Panc1 (cell line): ENCODE measurements at regions not wholly inside any gene's neighbourhood (a gene's known extent, or its start where the extent isn't known, plus 50 kb on each side); places are given as distances from the start of the nearest gene placed in this dataset.

Experiments used
- ATAC-seq: fragments of 200-7000 bp; cut with Tn5 transposase; 2 replicates; pipeline ENCODE4 v1.9.1; 2020; ENCODE audit warnings: mild to moderate bottlenecking, moderate library complexity
- BruUV-seq: library from RNA; stranded (reverse); fragments of 400-500 nt; replicated peaks from 2 replicates; lab custom pipeline; 2021; lab: Mats Ljungman, UMichigan
- CTCF ChIA-PET: fragments of 300-600 bp; sonication (Branson Sonifier 250); formaldehyde crosslinking; loops from one replicate; lab custom pipeline; 2022; ENCODE audit warnings: antibody characterized with exemption; lab: Charles Lee
- POLR2A ChIA-PET: fragments of 300-600 bp; sonication (Branson Sonifier 250); formaldehyde crosslinking; loops from one replicate; lab custom pipeline; 2022; ENCODE audit warnings: antibody characterized with exemption; lab: Charles Lee
- DNase-seq: peaks from one replicate; pipeline ENCODE4 v3.0.0-alpha.2; 2010; ENCODE audit warnings: low read depth, low spot score
- H3K27ac ChIP-seq: 2 replicates; pipeline ENCODE4 v1.5.1; 2011; ENCODE audit warnings: mild to moderate bottlenecking, low read length, inconsistent platforms
- H3K27me3 ChIP-seq: fragments of 200-500 bp; sonication (Bioruptor generic); 2 replicates; pipeline ENCODE4 v1.6.0; 2014; ENCODE audit warnings: low read length, inconsistent platforms; ENCODE audit not compliant: control insufficient read depth, insufficient read depth
- H3K36me3 ChIP-seq: fragments of 200-500 bp; sonication (Bioruptor generic); 2 replicates; pipeline ENCODE4 v1.5.1; 2014; ENCODE audit warnings: inconsistent platforms, mild to moderate bottlenecking, low read length, moderate library complexity; ENCODE audit not compliant: control insufficient read depth, insufficient read depth
- H3K4me1 ChIP-seq: 2 replicates; pipeline ENCODE4 v1.5.1; 2011; ENCODE audit warnings: inconsistent platforms, mild to moderate bottlenecking, low read length, moderate library complexity; ENCODE audit not compliant: control insufficient read depth, insufficient read depth
- H3K4me3 ChIP-seq, 2 experiments: 2 replicates each; pipeline ENCODE4 v1.5.1; 2011 to 2012; ENCODE audit warnings: low read depth in 2 of 2, low read length in 2 of 2, mild to moderate bottlenecking in 2 of 2, inconsistent platforms in 1 of 2, moderate library complexity in 1 of 2
- H3K9me3 ChIP-seq: fragments of 200-500 bp; sonication (Bioruptor generic); 2 replicates; pipeline ENCODE4 v1.5.1; 2014; ENCODE audit warnings: low read depth, mild to moderate bottlenecking, inconsistent platforms, low read length, moderate library complexity; ENCODE audit not compliant: control insufficient read depth, insufficient read depth
- POLR2AphosphoS5 ChIP-seq: IDR thresholded peaks from 2 replicates; pipeline ENCODE4 v1.6.1; 2012; ENCODE audit warnings: mild to moderate bottlenecking, low read depth, low read length, moderate library complexity
- SIN3A ChIP-seq: IDR thresholded peaks from 2 replicates; pipeline ENCODE4 v1.6.1; 2012; ENCODE audit warnings: low read depth, mild to moderate bottlenecking, low read length, moderate library complexity, borderline replicate concordance; ENCODE audit not compliant: insufficient read depth
- TCF7L2 ChIP-seq: IDR thresholded peaks from 2 replicates; pipeline ENCODE4 v1.6.1; 2011; ENCODE audit warnings: mild to moderate bottlenecking, low read depth, low read length, inconsistent platforms
- in situ Hi-C: cut with HindIII; loops from 2 replicates; pipeline ENCODE4 v1.10.0; 2016; ENCODE audit warnings: low sequenced_read_pairs, low pct_unique_long_range_greater_than_20kb
- intact Hi-C: fragments of 100-400 bp; cut with micrococcal nuclease; formaldehyde crosslinking; loops from one replicate; pipeline ENCODE4 v1.10.0; 2022; ENCODE audit not compliant: unreplicated experiment
- TF ChIP-seq, protein P1 (sequence below): fragments of 450-650 bp; IDR thresholded peaks from 2 replicates; pipeline ENCODE4 v1.5.1; 2017; ENCODE audit warnings: mild to moderate bottlenecking
- TF ChIP-seq, protein P2 (sequence below), 2 experiments: IDR thresholded peaks; 2 replicates each; pipeline ENCODE4 v1.6.1; 2011 to 2012; ENCODE audit warnings: low read depth in 2 of 2, control low read depth in 1 of 2, low read length in 1 of 2, mild to moderate bottlenecking in 1 of 2, moderate library complexity in 1 of 2; ENCODE audit not compliant: insufficient read depth in 1 of 2

DNA sequence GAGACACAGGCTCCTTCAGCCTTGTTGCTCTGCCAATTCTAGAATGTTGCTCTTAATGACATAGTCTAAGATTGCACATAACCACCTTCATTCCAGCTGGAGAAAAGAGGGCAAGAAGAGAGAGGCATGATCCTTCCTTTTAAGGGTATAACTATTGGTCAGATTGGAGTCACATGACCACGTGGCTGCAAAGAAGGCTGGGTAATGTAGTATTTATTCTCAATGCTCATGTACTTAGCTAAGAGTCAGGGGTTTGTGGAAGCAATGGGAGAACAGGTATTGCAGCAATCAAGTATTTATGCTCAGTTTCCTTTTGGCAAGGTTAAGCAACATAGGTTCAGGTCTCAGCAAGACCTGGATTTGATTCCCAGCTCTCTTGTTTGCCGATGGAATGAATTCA, 298.8 kb upstream of the TBX3 start:
- Histone ChIP-seq H3K36me3 (no peaks in the 10 kb centered on the region), H3K27ac (no peak overlapping the region), H3K4me3 (no peak overlapping the region), H3K27me3 (no peaks in the 10 kb centered on the region), H3K4me1 (no peaks in the 10 kb centered on the region), H3K9me3 (no peaks in the 10 kb centered on the region)
- ChIA-PET CTCF (no interaction called here), POLR2A (no interaction called here)
- TF ChIP-seq TCF7L2 (no peak), SIN3A (no peak), POLR2AphosphoS5 (no peak)
- TF ChIP-seq, protein P1, sequence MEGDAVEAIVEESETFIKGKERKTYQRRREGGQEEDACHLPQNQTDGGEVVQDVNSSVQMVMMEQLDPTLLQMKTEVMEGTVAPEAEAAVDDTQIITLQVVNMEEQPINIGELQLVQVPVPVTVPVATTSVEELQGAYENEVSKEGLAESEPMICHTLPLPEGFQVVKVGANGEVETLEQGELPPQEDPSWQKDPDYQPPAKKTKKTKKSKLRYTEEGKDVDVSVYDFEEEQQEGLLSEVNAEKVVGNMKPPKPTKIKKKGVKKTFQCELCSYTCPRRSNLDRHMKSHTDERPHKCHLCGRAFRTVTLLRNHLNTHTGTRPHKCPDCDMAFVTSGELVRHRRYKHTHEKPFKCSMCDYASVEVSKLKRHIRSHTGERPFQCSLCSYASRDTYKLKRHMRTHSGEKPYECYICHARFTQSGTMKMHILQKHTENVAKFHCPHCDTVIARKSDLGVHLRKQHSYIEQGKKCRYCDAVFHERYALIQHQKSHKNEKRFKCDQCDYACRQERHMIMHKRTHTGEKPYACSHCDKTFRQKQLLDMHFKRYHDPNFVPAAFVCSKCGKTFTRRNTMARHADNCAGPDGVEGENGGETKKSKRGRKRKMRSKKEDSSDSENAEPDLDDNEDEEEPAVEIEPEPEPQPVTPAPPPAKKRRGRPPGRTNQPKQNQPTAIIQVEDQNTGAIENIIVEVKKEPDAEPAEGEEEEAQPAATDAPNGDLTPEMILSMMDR = no peak
- TF ChIP-seq, protein P2, sequence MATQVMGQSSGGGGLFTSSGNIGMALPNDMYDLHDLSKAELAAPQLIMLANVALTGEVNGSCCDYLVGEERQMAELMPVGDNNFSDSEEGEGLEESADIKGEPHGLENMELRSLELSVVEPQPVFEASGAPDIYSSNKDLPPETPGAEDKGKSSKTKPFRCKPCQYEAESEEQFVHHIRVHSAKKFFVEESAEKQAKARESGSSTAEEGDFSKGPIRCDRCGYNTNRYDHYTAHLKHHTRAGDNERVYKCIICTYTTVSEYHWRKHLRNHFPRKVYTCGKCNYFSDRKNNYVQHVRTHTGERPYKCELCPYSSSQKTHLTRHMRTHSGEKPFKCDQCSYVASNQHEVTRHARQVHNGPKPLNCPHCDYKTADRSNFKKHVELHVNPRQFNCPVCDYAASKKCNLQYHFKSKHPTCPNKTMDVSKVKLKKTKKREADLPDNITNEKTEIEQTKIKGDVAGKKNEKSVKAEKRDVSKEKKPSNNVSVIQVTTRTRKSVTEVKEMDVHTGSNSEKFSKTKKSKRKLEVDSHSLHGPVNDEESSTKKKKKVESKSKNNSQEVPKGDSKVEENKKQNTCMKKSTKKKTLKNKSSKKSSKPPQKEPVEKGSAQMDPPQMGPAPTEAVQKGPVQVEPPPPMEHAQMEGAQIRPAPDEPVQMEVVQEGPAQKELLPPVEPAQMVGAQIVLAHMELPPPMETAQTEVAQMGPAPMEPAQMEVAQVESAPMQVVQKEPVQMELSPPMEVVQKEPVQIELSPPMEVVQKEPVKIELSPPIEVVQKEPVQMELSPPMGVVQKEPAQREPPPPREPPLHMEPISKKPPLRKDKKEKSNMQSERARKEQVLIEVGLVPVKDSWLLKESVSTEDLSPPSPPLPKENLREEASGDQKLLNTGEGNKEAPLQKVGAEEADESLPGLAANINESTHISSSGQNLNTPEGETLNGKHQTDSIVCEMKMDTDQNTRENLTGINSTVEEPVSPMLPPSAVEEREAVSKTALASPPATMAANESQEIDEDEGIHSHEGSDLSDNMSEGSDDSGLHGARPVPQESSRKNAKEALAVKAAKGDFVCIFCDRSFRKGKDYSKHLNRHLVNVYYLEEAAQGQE (IDR thresholded peaks at IDR 0.05; ENCODE audit: insufficient read depth in 1 of 2, low read depth in 2 of 2, low read length in 1 of 2) = no peak
- intact Hi-C loops = no loop called here
- DNase-seq (no peak), ATAC-seq (no peak)
- in situ Hi-C loops = no loop called here
- BruUV-seq = no TSS peak

DNA sequence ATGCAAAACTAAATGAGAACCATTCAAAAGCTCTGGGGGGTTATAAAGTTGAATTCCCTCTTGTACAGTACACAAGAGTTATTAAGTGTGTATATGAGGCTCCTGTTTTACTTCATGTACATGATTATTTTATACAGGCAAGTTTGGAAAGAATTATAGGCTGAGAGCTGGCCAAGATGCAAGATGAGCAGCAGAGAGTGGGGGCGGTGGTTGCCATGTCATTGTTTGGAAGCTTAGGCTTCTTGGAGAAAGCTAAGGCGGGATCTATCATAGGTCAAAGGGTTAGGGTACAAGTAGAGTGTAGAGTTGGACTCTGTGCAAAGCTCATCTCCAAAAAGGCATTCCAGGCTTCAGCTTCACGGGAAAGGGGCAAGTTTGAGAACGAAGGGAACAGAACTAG, 297.1 kb upstream of the TBX3 start:
- H3K27ac ChIP-seq = no peak overlapping the region
- H3K4me1 ChIP-seq = no peaks in the 10 kb centered on the region
- no TSS peak for BruUV-seq
- no peaks in the 10 kb centered on the region for H3K9me3 ChIP-seq
- no peak overlapping the region for H3K4me3 ChIP-seq
- no peaks in the 10 kb centered on the region for H3K36me3 ChIP-seq
- ATAC-seq (no peak), DNase-seq (no peak)
- no peaks in the 10 kb centered on the region for H3K27me3 ChIP-seq
- TF ChIP-seq TCF7L2 = no peak
- TF ChIP-seq POLR2AphosphoS5 = no peak
- TF ChIP-seq, protein P2 (IDR thresholded peaks at IDR 0.05; ENCODE audit: insufficient read depth in 1 of 2, low read depth in 2 of 2, low read length in 1 of 2) = no peak
- TF ChIP-seq SIN3A = no peak
- TF ChIP-seq, protein P1 = no peak
- POLR2A ChIA-PET = no interaction called here
- intact Hi-C loops (no loop called here), in situ Hi-C loops (no loop called here)
- CTCF ChIA-PET = no interaction called here
